Choroid plexus epithelial cell (primary cell): ENCODE measurements at regions not wholly inside any gene's neighbourhood (a gene's known extent, or its start where the extent isn't known, plus 50 kb on each side); places are given as distances from the start of the nearest gene placed in this dataset.

Experiments
- DNase-seq: peaks from one replicate; pipeline ENCODE4 v3.0.0-alpha.2; 2010; ENCODE audit warnings: low read depth
- H3K4me3 ChIP-seq: 2 replicates; pipeline ENCODE4 v1.5.1; 2011; ENCODE audit warnings: low read depth, mild to moderate bottlenecking, control low read depth, low read length, moderate library complexity
- CTCF ChIP-seq: conservative IDR thresholded peaks from 2 replicates; pipeline ENCODE4 v1.5.1; 2011; ENCODE audit warnings: low read depth, mild to moderate bottlenecking, control low read depth, inconsistent platforms, low read length, moderate library complexity

- no peak for DNase-seq
- H3K4me3 ChIP-seq: no peak overlapping the region
- no peak for TF ChIP-seq CTCF
Observed at GRCh38 chr9:78123808-78124207, 92.2 kb upstream of the GNAQ start.

GRCh38 chr9:78122631-78123030 is 91.0 kb upstream of the GNAQ start:
- DNase-seq: peak; percentile 31
- TF ChIP-seq CTCF: no peak
- H3K4me3 ChIP-seq: no peak overlapping the region

DNA sequence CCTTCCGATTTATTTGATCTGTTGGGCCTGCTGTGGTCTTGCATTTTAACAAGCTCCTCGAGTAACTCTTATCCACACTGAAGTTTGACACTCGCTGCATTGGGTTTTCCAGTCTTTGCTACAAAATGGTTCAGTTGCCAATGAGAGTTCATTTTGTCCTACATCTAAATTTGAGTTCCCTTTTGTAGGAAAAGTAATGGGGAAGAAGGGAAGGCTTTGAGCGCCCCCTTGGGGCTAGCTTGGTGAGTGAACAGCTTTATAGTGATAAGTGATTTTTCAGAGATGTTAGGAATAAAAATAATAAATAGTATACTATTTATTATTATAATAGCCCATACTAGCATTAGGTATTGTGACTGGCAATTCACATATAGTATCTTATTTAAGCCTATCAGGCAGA is 89.9 kb upstream of the GNAQ start:
- DNase-seq: peak; percentile 81
- TF ChIP-seq CTCF: peak; percentile 88
- H3K4me3 ChIP-seq: no peak overlapping the region

- DNase-seq: peak; percentile 65
- TF ChIP-seq CTCF: no peak
- no peak overlapping the region for H3K4me3 ChIP-seq
Observed at GRCh38 chr9:78118742-78119473, 87.3 kb upstream of the GNAQ start.

GRCh38 chr9:78115073-78115472 is 83.5 kb upstream of the GNAQ start:
- H3K4me3 ChIP-seq: no peak overlapping the region
- no peak for DNase-seq
- peak; percentile 35 for TF ChIP-seq CTCF

GRCh38 chr9:78114581-78114980 is 83.0 kb upstream of the GNAQ start:
- no peak for TF ChIP-seq CTCF
- DNase-seq: no peak
- H3K4me3 ChIP-seq: no peak overlapping the region

DNA sequence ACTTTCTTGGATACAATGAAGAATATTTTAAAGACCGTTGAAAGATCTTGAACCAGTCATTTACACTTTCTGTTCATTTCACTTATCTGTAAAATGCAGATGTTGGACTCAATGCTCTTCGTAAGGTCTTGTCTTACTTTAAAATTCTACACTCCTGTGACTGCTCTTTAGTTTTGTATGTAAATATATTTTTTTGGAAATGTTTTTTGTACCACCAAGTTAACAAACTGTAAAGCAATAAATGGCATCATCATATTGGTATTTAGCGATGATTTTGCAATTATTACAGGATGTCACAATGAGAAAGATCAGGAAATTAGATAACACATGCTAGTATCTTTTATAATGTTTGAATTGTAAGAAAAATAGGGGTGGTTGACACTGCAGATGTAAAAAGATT is 80.8 kb upstream of the GNAQ start:
- no peak for TF ChIP-seq CTCF

More for the DNA sequence above, 80.8 kb upstream of the GNAQ start:
- H3K4me3 ChIP-seq: no peak overlapping the region
- no peak for DNase-seq
